ENCODE measurements at regions not wholly inside any gene's neighbourhood (a gene's known extent, or its start where the extent isn't known, plus 50 kb on each side); places are given as distances from the start of the nearest gene placed in this dataset.

DNA sequence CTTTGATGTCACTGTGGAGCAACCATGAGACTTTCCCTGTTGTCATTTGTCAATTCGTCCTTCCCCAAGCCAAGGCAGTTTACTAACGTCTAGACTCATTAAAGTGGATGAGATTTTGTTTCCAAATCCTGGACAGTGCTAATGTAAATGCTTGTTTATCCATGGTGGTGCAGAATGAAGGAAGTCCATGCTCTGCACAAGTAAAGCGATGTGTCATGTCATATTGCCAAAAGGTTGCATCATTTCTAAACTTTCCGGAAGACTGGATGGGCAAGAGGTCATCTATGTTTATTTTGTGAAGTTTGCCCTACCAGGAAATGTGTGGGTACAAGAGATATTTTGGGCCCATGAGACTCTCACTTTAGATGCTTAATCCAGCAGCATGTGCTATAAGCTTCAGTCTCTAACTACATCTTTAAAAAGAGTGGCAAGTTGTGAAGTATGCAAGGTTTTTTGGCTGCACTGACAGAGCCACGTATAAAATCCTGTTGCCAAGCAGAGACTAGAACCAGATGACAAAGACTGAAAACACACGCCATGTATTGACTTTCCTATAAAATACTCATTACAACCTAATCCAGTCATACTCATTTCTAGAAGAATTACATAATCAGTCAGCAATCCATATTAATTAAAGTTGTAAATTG is 72.1 kb upstream of the FNDC3B start:
- TF ChIP-seq CTCF (IDR thresholded peaks at IDR 0.05), result no peak
- TF ChIP-seq POLR2A (IDR thresholded peaks at IDR 0.05), result no peak

Measured in uterus (tissue), 2 donors.